DND-41 (cell line): ENCODE measurements at regions not wholly inside any gene's neighbourhood (a gene's known extent, or its start where the extent isn't known, plus 50 kb on each side); places are given as distances from the start of the nearest gene placed in this dataset.

Experiments used
- ATAC-seq: fragments of 200-7000 bp; cut with Tn5 transposase; 3 replicates; pipeline ENCODE4 v1.9.1; 2021; ENCODE audit warnings: low read depth; ENCODE audit not compliant: insufficient read depth
- DNase-seq: peaks from one replicate; pipeline ENCODE4 v3.0.0-alpha.2; 2020
- H2AFZ ChIP-seq: 2 replicates; pipeline ENCODE4 v1.6.0; 2012; ENCODE audit warnings: low read depth, low read length
- H3K27ac ChIP-seq: 2 replicates; pipeline ENCODE4 v1.5.1; 2012; ENCODE audit warnings: low read length, inconsistent platforms
- H3K27me3 ChIP-seq: fragments of 200-600 bp; sonication (generic); 2 replicates; pipeline ENCODE4 v1.6.0; 2012; ENCODE audit warnings: low read length, mild to moderate bottlenecking, inconsistent platforms; ENCODE audit not compliant: insufficient read depth, poor library complexity
- H3K36me3 ChIP-seq: 2 replicates; pipeline ENCODE4 v1.5.1; 2012; ENCODE audit warnings: low read length, inconsistent platforms; ENCODE audit not compliant: insufficient read depth
- H3K4me1 ChIP-seq: 2 replicates; pipeline ENCODE4 v1.5.1; 2012; ENCODE audit warnings: mild to moderate bottlenecking, low read length; ENCODE audit not compliant: insufficient read depth
- H3K4me2 ChIP-seq: 2 replicates; pipeline ENCODE4 v1.6.0; 2012; ENCODE audit warnings: mild to moderate bottlenecking, moderate library complexity, low read length, inconsistent platforms; ENCODE audit not compliant: insufficient read depth
- H3K4me3 ChIP-seq, 2 experiments: fragments of 200-600 bp in 1 of 2; shearing (Covaris generic) in 1 of 2; 2 replicates each; pipeline ENCODE4 v1.5.1; 2012 to 2016; ENCODE audit warnings: inconsistent platforms in 2 of 2, low read length in 2 of 2, mild to moderate bottlenecking in 2 of 2, low read depth in 1 of 2, moderate library complexity in 1 of 2
- H3K79me2 ChIP-seq: 2 replicates; pipeline ENCODE4 v1.6.0; 2012; ENCODE audit warnings: low read length, inconsistent platforms; ENCODE audit not compliant: insufficient read depth
- H3K9ac ChIP-seq: 2 replicates; pipeline ENCODE4 v1.6.0; 2012; ENCODE audit warnings: low read depth, mild to moderate bottlenecking, inconsistent platforms, low read length, moderate library complexity
- H3K9me3 ChIP-seq: 2 replicates; pipeline ENCODE4 v1.5.1; 2012; ENCODE audit warnings: low read length, moderate library complexity, mild to moderate bottlenecking, inconsistent platforms; ENCODE audit not compliant: insufficient read depth, severe bottlenecking
- H4K20me1 ChIP-seq: 2 replicates; pipeline ENCODE4 v1.6.0; 2012; ENCODE audit warnings: low read length; ENCODE audit not compliant: insufficient read depth
- EZH2 ChIP-seq: IDR thresholded peaks from 3 replicates; pipeline ENCODE4 v1.6.1; 2012; ENCODE audit warnings: borderline replicate concordance, low read depth, mild to moderate bottlenecking, moderate library complexity, low read length, inconsistent platforms; ENCODE audit not compliant: severe bottlenecking
- TF ChIP-seq, protein P1 (sequence below): IDR thresholded peaks from 2 replicates; pipeline ENCODE4 v1.5.1; 2012; ENCODE audit warnings: borderline replicate concordance, low read length, moderate library complexity, mild to moderate bottlenecking; ENCODE audit not compliant: poor library complexity, severe bottlenecking; ENCODE audit errors: extremely low read depth

DNA sequence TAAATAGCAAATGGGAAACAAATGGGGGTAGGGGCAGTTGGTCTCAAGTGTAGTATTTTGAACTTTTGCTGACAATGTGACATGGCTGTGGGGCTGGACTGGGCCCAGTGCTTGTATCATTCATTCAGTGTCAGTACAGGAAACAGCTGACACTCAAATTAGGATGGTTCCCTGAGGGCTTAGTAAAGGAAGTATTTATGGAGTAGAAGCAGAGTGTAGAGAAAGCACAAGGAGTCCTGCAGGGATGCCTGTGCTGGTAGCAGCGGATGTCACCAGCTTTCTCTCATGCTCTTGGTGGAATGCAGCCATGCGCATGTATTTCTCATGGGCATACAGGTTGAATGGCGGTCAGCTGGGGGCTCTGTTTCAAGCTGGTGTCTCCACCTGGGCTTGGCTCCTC lies 72.9 kb upstream of the SLC44A1 start:
- no peak for DNase-seq
- ATAC-seq: no peak
- Histone ChIP-seq H3K27me3 (no peaks in the 10 kb centered on the region), H3K9ac (no peak overlapping the region), H3K36me3 (no peaks in the 10 kb centered on the region), H3K4me3 (no peak overlapping the region), H2AFZ (no peak overlapping the region), H3K27ac (no peak overlapping the region), H3K4me2 (no peak overlapping the region), H3K4me1 (no peaks in the 10 kb centered on the region), H3K9me3 (no peaks in the 10 kb centered on the region), H4K20me1 (no peaks in the 10 kb centered on the region; the same call in 1 of the 2 replicates), H3K79me2 (no peaks in the 10 kb centered on the region)
- no peak for TF ChIP-seq EZH2
- TF ChIP-seq, protein P1, sequence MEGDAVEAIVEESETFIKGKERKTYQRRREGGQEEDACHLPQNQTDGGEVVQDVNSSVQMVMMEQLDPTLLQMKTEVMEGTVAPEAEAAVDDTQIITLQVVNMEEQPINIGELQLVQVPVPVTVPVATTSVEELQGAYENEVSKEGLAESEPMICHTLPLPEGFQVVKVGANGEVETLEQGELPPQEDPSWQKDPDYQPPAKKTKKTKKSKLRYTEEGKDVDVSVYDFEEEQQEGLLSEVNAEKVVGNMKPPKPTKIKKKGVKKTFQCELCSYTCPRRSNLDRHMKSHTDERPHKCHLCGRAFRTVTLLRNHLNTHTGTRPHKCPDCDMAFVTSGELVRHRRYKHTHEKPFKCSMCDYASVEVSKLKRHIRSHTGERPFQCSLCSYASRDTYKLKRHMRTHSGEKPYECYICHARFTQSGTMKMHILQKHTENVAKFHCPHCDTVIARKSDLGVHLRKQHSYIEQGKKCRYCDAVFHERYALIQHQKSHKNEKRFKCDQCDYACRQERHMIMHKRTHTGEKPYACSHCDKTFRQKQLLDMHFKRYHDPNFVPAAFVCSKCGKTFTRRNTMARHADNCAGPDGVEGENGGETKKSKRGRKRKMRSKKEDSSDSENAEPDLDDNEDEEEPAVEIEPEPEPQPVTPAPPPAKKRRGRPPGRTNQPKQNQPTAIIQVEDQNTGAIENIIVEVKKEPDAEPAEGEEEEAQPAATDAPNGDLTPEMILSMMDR: no peak

DNA sequence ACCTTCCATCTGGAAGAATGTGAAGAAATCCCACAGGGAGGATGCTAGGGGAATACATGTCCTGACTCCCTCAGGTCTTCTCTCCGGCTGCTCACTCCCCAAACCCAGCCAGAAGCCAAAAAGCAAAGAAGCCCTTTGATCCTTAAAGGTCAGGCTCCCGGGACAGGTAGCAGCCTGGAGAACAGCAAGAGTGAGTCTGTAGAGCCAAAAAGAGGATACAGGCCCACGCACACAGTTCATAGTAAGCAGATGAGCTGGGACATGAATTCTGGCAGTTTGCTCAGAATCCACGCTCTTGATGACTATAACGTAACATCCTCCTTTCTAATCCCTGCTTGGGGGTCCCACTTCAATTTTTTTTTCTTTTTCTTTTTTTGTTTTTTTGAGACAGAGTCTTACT lies 72.0 kb upstream of the SLC44A1 start:
- Histone ChIP-seq H3K36me3 (no peaks in the 10 kb centered on the region), H4K20me1 (no peaks in the 10 kb centered on the region; the same call in 1 of the 2 replicates), H3K9ac (no peak overlapping the region), H3K79me2 (no peaks in the 10 kb centered on the region), H3K9me3 (no peaks in the 10 kb centered on the region), H3K4me3 (no peak overlapping the region), H2AFZ (no peak overlapping the region), H3K27me3 (no peaks in the 10 kb centered on the region), H3K4me1 (no peaks in the 10 kb centered on the region), H3K4me2 (no peak overlapping the region), H3K27ac (no peak overlapping the region)
- TF ChIP-seq, protein P1: no peak
- TF ChIP-seq EZH2: no peak
- DNase-seq (no peak), ATAC-seq (no peak)

DNA sequence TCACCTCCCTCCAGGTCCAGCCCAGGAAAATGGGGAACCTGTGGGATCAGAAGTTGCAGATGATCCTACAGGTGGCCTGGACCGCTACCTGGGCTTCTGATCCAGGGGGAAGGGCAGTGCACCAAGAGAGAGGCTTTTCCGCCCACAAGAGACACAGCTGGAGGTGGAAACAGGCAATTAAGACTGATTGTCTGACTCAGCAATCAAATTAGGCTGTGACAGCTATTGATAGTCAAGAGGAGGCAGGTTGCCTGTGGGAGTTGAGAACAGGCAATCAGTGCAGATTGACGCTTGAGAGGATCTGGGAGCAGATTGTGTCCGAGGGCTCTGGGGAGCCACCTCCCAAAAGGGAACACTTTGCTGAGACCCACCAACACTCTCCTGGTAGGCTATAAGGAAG lies 71.1 kb upstream of the SLC44A1 start:
- Histone ChIP-seq H3K36me3 (no peaks in the 10 kb centered on the region), H3K27me3 (no peaks in the 10 kb centered on the region), H3K9me3 (no peaks in the 10 kb centered on the region), H3K27ac (no peak overlapping the region), H3K4me1 (no peaks in the 10 kb centered on the region), H3K4me3 (no peak overlapping the region), H3K79me2 (no peaks in the 10 kb centered on the region), H4K20me1 (no peaks in the 10 kb centered on the region; the same call in 1 of the 2 replicates), H3K4me2 (no peak overlapping the region), H3K9ac (no peak overlapping the region), H2AFZ (no peak overlapping the region)
- TF ChIP-seq, protein P1: no peak
- no peak for TF ChIP-seq EZH2
- DNase-seq (no peak), ATAC-seq (no peak)

DNA sequence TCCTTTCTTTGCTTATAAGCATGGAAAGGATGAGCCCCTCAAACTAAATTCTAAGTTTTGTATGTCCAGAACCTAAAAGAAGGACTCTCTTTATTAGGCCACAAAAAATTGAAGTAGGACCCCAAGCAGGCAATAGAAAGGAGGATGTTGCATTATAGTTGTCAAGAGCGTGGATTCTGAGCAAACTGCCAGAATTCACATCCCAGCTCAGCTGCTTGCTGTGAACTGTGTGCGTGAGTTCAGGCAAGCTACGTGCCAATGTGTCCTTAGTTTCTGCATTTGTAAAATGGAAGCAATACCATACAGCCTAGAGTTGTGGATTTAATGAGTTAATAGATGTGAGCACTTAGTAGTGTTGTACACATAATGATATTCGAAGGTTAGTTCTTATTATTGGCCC lies 70.6 kb upstream of the SLC44A1 start:
- no peak overlapping the region for H3K4me2 ChIP-seq
- ATAC-seq: no peak

More for the DNA sequence above, 70.6 kb upstream of the SLC44A1 start:
- H3K36me3 ChIP-seq: no peaks in the 10 kb centered on the region
- no peak overlapping the region for H2AFZ ChIP-seq
- H4K20me1 ChIP-seq: no peaks in the 10 kb centered on the region; the same call in 1 of the 2 replicates
- no peaks in the 10 kb centered on the region for H3K79me2 ChIP-seq
- TF ChIP-seq, protein P1: no peak
- TF ChIP-seq EZH2: no peak
- H3K9ac ChIP-seq: no peak overlapping the region
- no peak overlapping the region for H3K4me3 ChIP-seq
- no peak overlapping the region for H3K27ac ChIP-seq
- no peaks in the 10 kb centered on the region for H3K9me3 ChIP-seq
- H3K27me3 ChIP-seq: no peaks in the 10 kb centered on the region
- DNase-seq: no peak
- H3K4me1 ChIP-seq: no peaks in the 10 kb centered on the region
